ENCODE measurements at regions not wholly inside any gene's neighbourhood (a gene's known extent, or its start where the extent isn't known, plus 50 kb on each side); places are given as distances from the start of the nearest gene placed in this dataset.

- Histone ChIP-seq H3K9ac (ENCODE audit: insufficient read depth in 1 of 2, low read length in 2 of 2) (no peak overlapping the region), H3K4me3 (no peak overlapping the region), H3K36me3 (ENCODE audit: control insufficient read depth in 4 of 4, insufficient read depth in 4 of 4, low read length in 4 of 4) (no peaks in the 10 kb centered on the region), H3K27me3 (ENCODE audit: control insufficient read depth in 3 of 3, insufficient read depth in 3 of 3, low read length in 2 of 3) (no peaks in the 10 kb centered on the region), H3K9me3 (ENCODE audit: control insufficient read depth in 4 of 4, insufficient read depth in 3 of 4, low read length in 3 of 4) (no peaks in the 10 kb centered on the region), H3K27ac (ENCODE audit: low read depth in 1 of 2, low read length in 1 of 2) (no peak overlapping the region), H3K4me1 (ENCODE audit: control insufficient read depth in 5 of 5, insufficient read depth in 5 of 5, low read length in 5 of 5) (peaks cover 0 to 14% (median 0%) of the 10 kb centered on the region in 5 donors)
- TF ChIP-seq, protein P1, sequence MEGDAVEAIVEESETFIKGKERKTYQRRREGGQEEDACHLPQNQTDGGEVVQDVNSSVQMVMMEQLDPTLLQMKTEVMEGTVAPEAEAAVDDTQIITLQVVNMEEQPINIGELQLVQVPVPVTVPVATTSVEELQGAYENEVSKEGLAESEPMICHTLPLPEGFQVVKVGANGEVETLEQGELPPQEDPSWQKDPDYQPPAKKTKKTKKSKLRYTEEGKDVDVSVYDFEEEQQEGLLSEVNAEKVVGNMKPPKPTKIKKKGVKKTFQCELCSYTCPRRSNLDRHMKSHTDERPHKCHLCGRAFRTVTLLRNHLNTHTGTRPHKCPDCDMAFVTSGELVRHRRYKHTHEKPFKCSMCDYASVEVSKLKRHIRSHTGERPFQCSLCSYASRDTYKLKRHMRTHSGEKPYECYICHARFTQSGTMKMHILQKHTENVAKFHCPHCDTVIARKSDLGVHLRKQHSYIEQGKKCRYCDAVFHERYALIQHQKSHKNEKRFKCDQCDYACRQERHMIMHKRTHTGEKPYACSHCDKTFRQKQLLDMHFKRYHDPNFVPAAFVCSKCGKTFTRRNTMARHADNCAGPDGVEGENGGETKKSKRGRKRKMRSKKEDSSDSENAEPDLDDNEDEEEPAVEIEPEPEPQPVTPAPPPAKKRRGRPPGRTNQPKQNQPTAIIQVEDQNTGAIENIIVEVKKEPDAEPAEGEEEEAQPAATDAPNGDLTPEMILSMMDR (IDR thresholded peaks at IDR 0.05; ENCODE audit: control extremely low read depth, extremely low read depth): no peak
- DNase-seq (no peak), ATAC-seq (ENCODE audit: insufficient read depth, low FRiP score) (no peak)
- WGBS, 2 donors: 82 to 87% methylated on average over 4 of the region's 4 CpGs
Measured at GRCh38 chr9:89771205-89771604, 166.4 kb downstream of the GADD45G start.

- Histone ChIP-seq H3K27ac (ENCODE audit: low read depth in 1 of 2, low read length in 1 of 2) (no peak overlapping the region), H3K9me3 (ENCODE audit: control insufficient read depth in 4 of 4, insufficient read depth in 3 of 4, low read length in 3 of 4) (no peaks in the 10 kb centered on the region), H3K27me3 (ENCODE audit: control insufficient read depth in 3 of 3, insufficient read depth in 3 of 3, low read length in 2 of 3) (no peaks in the 10 kb centered on the region), H3K4me3 (no peak overlapping the region), H3K36me3 (ENCODE audit: control insufficient read depth in 4 of 4, insufficient read depth in 4 of 4, low read length in 4 of 4) (no peaks in the 10 kb centered on the region), H3K9ac (ENCODE audit: insufficient read depth in 1 of 2, low read length in 2 of 2) (no peak overlapping the region), H3K4me1 (ENCODE audit: control insufficient read depth in 5 of 5, insufficient read depth in 5 of 5, low read length in 5 of 5) (peaks cover 0 to 33% (median 2%) of the 10 kb centered on the region in 5 donors)
- 94 to 97% methylated on average over 8 of the region's 8 CpGs for WGBS, 2 donors
- ATAC-seq (ENCODE audit: insufficient read depth, low FRiP score): no peak
- TF ChIP-seq, protein P1 (IDR thresholded peaks at IDR 0.05; ENCODE audit: control extremely low read depth, extremely low read depth): no peak
- DNase-seq: peak in 1 of 3 donors; percentile 6
Measured at GRCh38 chr9:89773170-89773569, 168.4 kb downstream of the GADD45G start.

- no peaks in the 10 kb centered on the region for H3K9me3 ChIP-seq (ENCODE audit: control insufficient read depth in 4 of 4, insufficient read depth in 3 of 4, low read length in 3 of 4)
- no peaks in the 10 kb centered on the region for H3K36me3 ChIP-seq (ENCODE audit: control insufficient read depth in 4 of 4, insufficient read depth in 4 of 4, low read length in 4 of 4)
- H3K4me3 ChIP-seq: no peak overlapping the region
- peaks cover 0 to 51% (median 6%) of the 10 kb centered on the region in 5 donors for H3K4me1 ChIP-seq (ENCODE audit: control insufficient read depth in 5 of 5, insufficient read depth in 5 of 5, low read length in 5 of 5)
- H3K27ac ChIP-seq (ENCODE audit: low read depth in 1 of 2, low read length in 1 of 2): no peak overlapping the region
- TF ChIP-seq, protein P1 (IDR thresholded peaks at IDR 0.05; ENCODE audit: control extremely low read depth, extremely low read depth): no peak
- peak; percentile 41 to 81 (median 62) for DNase-seq
- H3K27me3 ChIP-seq (ENCODE audit: control insufficient read depth in 3 of 3, insufficient read depth in 3 of 3, low read length in 2 of 3): no peaks in the 10 kb centered on the region
- no peak overlapping the region for H3K9ac ChIP-seq (ENCODE audit: insufficient read depth in 1 of 2, low read length in 2 of 2)
- no peak for ATAC-seq (ENCODE audit: insufficient read depth, low FRiP score)
- WGBS, 2 donors: 84 to 94% methylated on average over 7 of the region's 7 CpGs
Measured at GRCh38 chr9:89774858-89775370, 170.1 kb downstream of the GADD45G start.

GRCh38 chr9:89775641-89776040 is 170.8 kb downstream of the GADD45G start:
- Histone ChIP-seq H3K9me3 (ENCODE audit: control insufficient read depth in 4 of 4, insufficient read depth in 3 of 4, low read length in 3 of 4) (no peaks in the 10 kb centered on the region), H3K4me3 (no peak overlapping the region), H3K9ac (ENCODE audit: insufficient read depth in 1 of 2, low read length in 2 of 2) (no peak overlapping the region), H3K36me3 (ENCODE audit: control insufficient read depth in 4 of 4, insufficient read depth in 4 of 4, low read length in 4 of 4) (no peaks in the 10 kb centered on the region), H3K27ac (ENCODE audit: low read depth in 1 of 2, low read length in 1 of 2) (no peak overlapping the region), H3K27me3 (ENCODE audit: control insufficient read depth in 3 of 3, insufficient read depth in 3 of 3, low read length in 2 of 3) (no peaks in the 10 kb centered on the region), H3K4me1 (ENCODE audit: control insufficient read depth in 5 of 5, insufficient read depth in 5 of 5, low read length in 5 of 5) (peaks cover 0 to 55% (median 6%) of the 10 kb centered on the region in 5 donors)
- WGBS, 2 donors: 94 to 99% methylated on average over 6 of the region's 6 CpGs
- DNase-seq (no peak), ATAC-seq (ENCODE audit: insufficient read depth, low FRiP score) (no peak)
- TF ChIP-seq, protein P1 (IDR thresholded peaks at IDR 0.05; ENCODE audit: control extremely low read depth, extremely low read depth): no peak
